ENCODE measurements at regions not wholly inside any gene's neighbourhood (a gene's known extent, or its start where the extent isn't known, plus 50 kb on each side); places are given as distances from the start of the nearest gene placed in this dataset.

- TF ChIP-seq POLR2AphosphoS5 (IDR thresholded peaks at IDR 0.05) (no peak), CTCF (IDR thresholded peaks at IDR 0.05) (no peak), EP300 (IDR thresholded peaks at IDR 0.05) (no peak), POLR2A (IDR thresholded peaks at IDR 0.05) (no peak)
Measured at GRCh38 chr17:12431188-12431587, 234.5 kb upstream of the MYOCD start.

DNA sequence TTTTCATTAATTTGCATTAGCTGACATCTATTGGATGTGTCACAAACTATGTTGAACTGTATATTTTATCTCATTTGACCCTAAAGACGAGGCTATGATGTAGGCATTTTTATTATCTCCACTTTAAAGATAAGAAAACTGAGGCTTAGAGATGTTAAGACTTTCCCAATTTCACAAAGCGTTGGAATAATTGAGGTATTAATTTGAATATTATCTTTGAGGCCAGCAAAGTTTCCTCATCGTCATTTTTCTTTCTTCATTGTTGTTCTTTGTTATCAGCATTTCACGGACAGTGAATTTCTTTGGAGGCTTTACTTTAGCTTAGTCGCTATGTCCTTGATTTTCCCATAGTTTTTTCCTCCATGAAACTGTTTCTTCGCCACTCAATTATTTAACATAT is 227.5 kb upstream of the MYOCD start:
- WGBS, 2 donors = 74 to 86% methylated on average over 6 of the region's 6 CpGs
- intact Hi-C loops (cut with DNase I) = no loop called here

More at GRCh38 chr17:12431188-12431587, 234.5 kb upstream of the MYOCD start:
- H3K36me3 ChIP-seq = no peaks in the 10 kb centered on the region
- 64 to 67% methylated on average over 4 of the region's 4 CpGs for WGBS, 2 donors
- DNase-seq = no peak
- H3K9me3 ChIP-seq = no peaks in the 10 kb centered on the region
- H3K27ac ChIP-seq = no peak overlapping the region
- H3K4me1 ChIP-seq = peaks cover 0 to 15% (median 10%) of the 10 kb centered on the region in 4 donors
- intact Hi-C loops (cut with DNase I) = no loop called here
- no peak overlapping the region for H3K4me3 ChIP-seq
- no peaks in the 10 kb centered on the region for H3K27me3 ChIP-seq

DNA sequence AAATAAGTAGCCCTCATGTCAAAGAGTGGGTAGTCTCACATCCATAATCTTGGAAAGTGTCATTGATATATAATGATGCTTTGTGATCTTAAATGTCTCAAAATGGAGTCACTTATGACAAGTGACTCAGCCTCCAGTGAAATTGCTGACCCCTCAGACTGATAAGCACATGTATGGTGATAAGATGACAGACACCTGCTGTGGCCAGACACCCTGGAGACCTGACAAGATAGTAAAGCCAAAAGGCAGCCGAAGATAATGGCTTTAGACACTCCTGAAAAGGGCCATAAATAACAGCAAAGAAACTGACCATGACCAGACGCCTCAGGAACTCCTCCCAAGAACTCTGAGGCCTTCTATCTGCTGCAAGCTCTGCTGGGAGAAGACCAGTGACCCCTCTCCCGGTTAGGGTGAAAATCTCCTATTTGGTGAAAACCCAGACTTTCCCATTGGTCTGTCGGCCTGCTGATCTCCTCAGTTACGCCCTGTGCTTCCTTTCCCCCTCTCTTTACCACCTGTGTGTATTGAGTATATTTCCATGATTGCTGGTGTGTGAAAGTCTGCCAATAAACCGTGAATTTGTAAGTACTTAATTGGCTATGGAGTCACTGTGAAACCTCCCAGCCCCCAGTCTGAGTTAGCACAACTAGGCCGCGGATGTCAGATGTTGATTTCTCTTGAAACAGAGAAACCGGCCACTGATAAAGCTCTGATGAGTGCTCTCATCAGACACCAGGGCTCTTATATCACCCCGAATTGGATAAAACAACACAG is 226.7 kb upstream of the MYOCD start:
- no peaks in the 10 kb centered on the region for H3K36me3 ChIP-seq
- H3K4me3 ChIP-seq = no peak overlapping the region
- H3K9me3 ChIP-seq = no peaks in the 10 kb centered on the region
- H3K27ac ChIP-seq = no peak overlapping the region
- intact Hi-C loops (cut with DNase I) = no loop called here
- TF ChIP-seq EP300 (IDR thresholded peaks at IDR 0.05) = no peak
- TF ChIP-seq POLR2AphosphoS5 (IDR thresholded peaks at IDR 0.05) = no peak
- TF ChIP-seq POLR2A (IDR thresholded peaks at IDR 0.05) = no peak
- no peak for TF ChIP-seq CTCF (IDR thresholded peaks at IDR 0.05)
- WGBS, 2 donors = 67 to 71% methylated on average over 10 of the region's 10 CpGs
- DNase-seq = no peak
- H3K27me3 ChIP-seq = no peaks in the 10 kb centered on the region
- no peaks in the 10 kb centered on the region for H3K4me1 ChIP-seq

More for the DNA sequence above, 227.5 kb upstream of the MYOCD start:
- Histone ChIP-seq H3K27me3 (no peaks in the 10 kb centered on the region), H3K27ac (no peak overlapping the region), H3K4me3 (no peak overlapping the region), H3K4me1 (no peaks in the 10 kb centered on the region), H3K9me3 (no peaks in the 10 kb centered on the region), H3K36me3 (no peaks in the 10 kb centered on the region)
- no peak for TF ChIP-seq EP300 (IDR thresholded peaks at IDR 0.05)
- TF ChIP-seq POLR2A (IDR thresholded peaks at IDR 0.05) = no peak
- no peak for TF ChIP-seq CTCF (IDR thresholded peaks at IDR 0.05)
- TF ChIP-seq POLR2AphosphoS5 (IDR thresholded peaks at IDR 0.05) = no peak
- DNase-seq = no peak

GRCh38 chr17:12445331-12445730 is 220.4 kb upstream of the MYOCD start:
- Histone ChIP-seq H3K4me3 (no peak overlapping the region), H3K4me1 (peaks cover 0 to 13% (median 5%) of the 10 kb centered on the region in 4 donors), H3K27me3 (no peaks in the 10 kb centered on the region), H3K27ac (peak overlapping the region in 1 of 4 donors; percentile 28), H3K36me3 (no peaks in the 10 kb centered on the region), H3K9me3 (peaks cover 0 to 5% (median 0%) of the 10 kb centered on the region in 4 donors)
- 64 to 71% methylated on average over 1 of the region's 1 CpG for WGBS, 2 donors
- intact Hi-C loops (cut with DNase I) = no loop called here
- TF ChIP-seq EP300 (IDR thresholded peaks at IDR 0.05) = no peak
- DNase-seq = no peak

DNA sequence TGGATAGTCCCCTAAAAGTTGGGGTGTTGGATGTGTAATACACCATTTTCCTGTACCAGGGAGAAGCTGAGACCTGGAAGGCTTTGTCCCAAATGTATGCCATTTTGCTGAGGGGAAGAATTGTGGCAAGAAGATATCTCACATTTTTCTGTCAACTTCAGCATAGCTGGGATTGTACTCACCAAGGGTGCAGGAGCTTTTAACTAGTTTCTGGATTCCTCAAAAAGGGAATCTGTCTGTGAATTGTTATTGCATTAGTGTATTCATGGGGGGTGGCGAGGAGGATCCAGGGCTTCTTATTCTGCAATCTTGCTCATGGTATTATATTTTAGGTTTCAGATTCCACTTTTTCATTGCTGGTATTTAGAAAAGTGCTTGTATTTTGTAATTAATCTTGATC is 208.2 kb upstream of the MYOCD start:
- no peak overlapping the region for H3K4me3 ChIP-seq
- H3K4me1 ChIP-seq = peaks cover 0 to 36% (median 19%) of the 10 kb centered on the region in 4 donors
- no peak for DNase-seq
- TF ChIP-seq CTCF (IDR thresholded peaks at IDR 0.05) = no peak
- TF ChIP-seq POLR2AphosphoS5 (IDR thresholded peaks at IDR 0.05) = no peak
- TF ChIP-seq POLR2A (IDR thresholded peaks at IDR 0.05) = no peak
- no peak for TF ChIP-seq EP300 (IDR thresholded peaks at IDR 0.05)
- H3K27ac ChIP-seq = no peak overlapping the region
- H3K36me3 ChIP-seq = no peaks in the 10 kb centered on the region
- H3K9me3 ChIP-seq = no peaks in the 10 kb centered on the region
- no peaks in the 10 kb centered on the region for H3K27me3 ChIP-seq
- 85 to 88% methylated on average over 1 of the region's 1 CpG for WGBS, 2 donors
- intact Hi-C loops (cut with DNase I) = no loop called here
